ENCODE measurements at regions not wholly inside any gene's neighbourhood (a gene's known extent, or its start where the extent isn't known, plus 50 kb on each side); places are given as distances from the start of the nearest gene placed in this dataset.

GRCh38 chr4:129346734-129347133, 250.8 kb downstream of the C4orf33 start:
- no peak for DNase-seq (ENCODE audit: low read depth in 3 of 3)

GRCh38 chr4:129350834-129351721, 255.1 kb downstream of the C4orf33 start:
- DNase-seq (ENCODE audit: low read depth in 3 of 3), result no peak

GRCh38 chr4:129352480-129352879, 256.5 kb downstream of the C4orf33 start:
- DNase-seq (ENCODE audit: low read depth in 3 of 3), result no peak

- DNase-seq (ENCODE audit: low read depth in 3 of 3), result no peak
These were observed 257.5 kb downstream of the C4orf33 start for GRCh38 chr4:129353490-129353889.

- no peak for DNase-seq (ENCODE audit: low read depth in 3 of 3)
These were observed 259.1 kb downstream of the C4orf33 start for GRCh38 chr4:129355031-129355430.

GRCh38 chr4:129355516-129355915, 259.6 kb downstream of the C4orf33 start:
- no peak for DNase-seq (ENCODE audit: low read depth in 3 of 3)

GRCh38 chr4:129358571-129358970, 262.6 kb downstream of the C4orf33 start:
- DNase-seq (ENCODE audit: low read depth in 3 of 3), result no peak

- DNase-seq (ENCODE audit: low read depth in 3 of 3), result no peak
These were observed 263.5 kb downstream of the C4orf33 start for GRCh38 chr4:129359461-129359860.

GRCh38 chr4:129362691-129363274, 266.8 kb downstream of the C4orf33 start:
- peak in 2 of 3 donors; percentile 12 to 58 for DNase-seq (ENCODE audit: low read depth in 3 of 3)

GRCh38 chr4:129364747-129365452, 268.9 kb downstream of the C4orf33 start:
- no peak for DNase-seq (ENCODE audit: low read depth in 3 of 3)

GRCh38 chr4:129369361-129370010, 273.5 kb downstream of the C4orf33 start:
- DNase-seq (ENCODE audit: low read depth in 3 of 3), result no peak

- DNase-seq (ENCODE audit: low read depth in 3 of 3), result no peak
These were observed 275.1 kb downstream of the C4orf33 start for GRCh38 chr4:129371065-129371464.

- no peak for DNase-seq (ENCODE audit: low read depth in 3 of 3)
These were observed 276.0 kb downstream of the C4orf33 start for GRCh38 chr4:129371926-129372325.

- no peak for DNase-seq (ENCODE audit: low read depth in 3 of 3)
These were observed 281.3 kb downstream of the C4orf33 start for GRCh38 chr4:129377131-129377845.

- no peak for DNase-seq (ENCODE audit: low read depth in 3 of 3)
These were observed 282.4 kb downstream of the C4orf33 start for GRCh38 chr4:129378364-129378763.

- DNase-seq (ENCODE audit: low read depth in 3 of 3), result no peak
These were observed 283.5 kb downstream of the C4orf33 start for GRCh38 chr4:129379429-129379828.

GRCh38 chr4:129384974-129385373, 289.0 kb downstream of the C4orf33 start:
- DNase-seq (ENCODE audit: low read depth in 3 of 3), result no peak

- no peak for DNase-seq (ENCODE audit: low read depth in 3 of 3)
These were observed 291.7 kb downstream of the C4orf33 start for GRCh38 chr4:129387666-129388065.

GRCh38 chr4:129393976-129394375, 298.0 kb downstream of the C4orf33 start:
- no peak for DNase-seq (ENCODE audit: low read depth in 3 of 3)

- DNase-seq (ENCODE audit: low read depth in 3 of 3), result no peak
These were observed 298.7 kb downstream of the C4orf33 start for GRCh38 chr4:129394635-129395034.

GRCh38 chr4:129403848-129404247, 307.9 kb downstream of the C4orf33 start:
- DNase-seq (ENCODE audit: low read depth in 3 of 3), result no peak
